Esophagus muscularis mucosa (tissue), 4 donors: ENCODE measurements at regions not wholly inside any gene's neighbourhood (a gene's known extent, or its start where the extent isn't known, plus 50 kb on each side); places are given as distances from the start of the nearest gene placed in this dataset.

Source experiments
- CTCF ChIP-seq, 3 experiments: fragments of 200-600 bp in 2 of 3; fragments of 450-650 bp in 1 of 3; sonication (generic) in 2 of 3; IDR thresholded peaks; one replicate each; pipeline ENCODE4 v1.5.1; 2017 to 2019; ENCODE audit warnings: antibody characterized with exemption in 3 of 3, mild to moderate bottlenecking in 2 of 3, moderate library complexity in 1 of 3
- EP300 ChIP-seq: sonication (generic); formaldehyde crosslinking; IDR thresholded peaks from one replicate; pipeline ENCODE4 v1.6.1; 2017; ENCODE audit warnings: antibody characterized with exemption
- POLR2AphosphoS5 ChIP-seq, 2 donors: sonication (generic); formaldehyde crosslinking; IDR thresholded peaks; one replicate each; pipeline ENCODE4 v1.6.1; 2017; ENCODE audit warnings: antibody characterized with exemption in 2 of 2

- TF ChIP-seq CTCF (IDR thresholded peaks at IDR 0.05) = no peak
- no peak for TF ChIP-seq EP300
- no peak for TF ChIP-seq POLR2AphosphoS5 (IDR thresholded peaks at IDR 0.05)
Observed at GRCh38 chr11:115941481-115941993, 437.3 kb upstream of the CADM1 start.
